Prostate gland (tissue), 2 donors: ENCODE measurements at regions not wholly inside any gene's neighbourhood (a gene's known extent, or its start where the extent isn't known, plus 50 kb on each side); places are given as distances from the start of the nearest gene placed in this dataset.

Source experiments
- DNase-seq: peaks from one replicate; pipeline ENCODE4 v3.0.0-alpha.2; 2019; ENCODE audit warnings: low spot score
- H3K27ac ChIP-seq, 2 donors: fragments of 200-600 bp; sonication (generic); 2 replicates each; pipeline ENCODE4 v1.5.1; 2017 to 2019
- H3K27me3 ChIP-seq: fragments of 200-600 bp; sonication (generic); replicated peaks from 2 replicates; pipeline ENCODE4 v1.5.1; 2019; ENCODE audit not compliant: insufficient read depth
- H3K36me3 ChIP-seq, 2 donors: fragments of 200-600 bp; sonication (generic); 1 replicate in 1 of 2; 2 replicates in 1 of 2; pipeline versions ENCODE4 v1.5.1 to v1.8.1; 2017 to 2019
- H3K4me1 ChIP-seq: fragments of 200-600 bp; sonication (generic); replicated peaks from 2 replicates; pipeline ENCODE4 v1.5.1; 2019
- H3K4me3 ChIP-seq, 2 donors: fragments of 200-600 bp; sonication (generic); 2 replicates each; pipeline ENCODE4 v1.5.1; 2017 to 2019
- H3K9me3 ChIP-seq: fragments of 200-600 bp; sonication (generic); 2 replicates; pipeline ENCODE4 v1.5.1; 2017
- POLR2A ChIP-seq: fragments of 450-650 bp; IDR thresholded peaks from one replicate; pipeline ENCODE4 v1.6.1; 2016; ENCODE audit warnings: antibody characterized with exemption, mild to moderate bottlenecking
- POLR2AphosphoS5 ChIP-seq: sonication (generic); formaldehyde crosslinking; IDR thresholded peaks from one replicate; pipeline ENCODE4 v1.6.1; 2017; ENCODE audit warnings: antibody characterized with exemption
- WGBS: methylation state at CpG from one replicate; pipeline ENCODE4 v1.1.5; 2018; 5-methylcytosine and 5-hydroxymethylcytosine counted together
- intact Hi-C: fragments of 100-400 bp; cut with DNase I; formaldehyde crosslinking; loops from one replicate; pipeline ENCODE4 v1.14.2; 2022
- TF ChIP-seq, protein P1 (sequence below), 4 experiments: fragments of 200-600 bp in 2 of 4; fragments of 450-650 bp in 2 of 4; sonication (generic) in 2 of 4; IDR thresholded peaks; 1 replicate in 3 of 4; 2 replicates in 1 of 4; pipeline ENCODE4 v1.5.1; 2016 to 2019; ENCODE audit warnings: antibody characterized with exemption in 4 of 4, mild to moderate bottlenecking in 2 of 4, moderate library complexity in 2 of 4

DNA sequence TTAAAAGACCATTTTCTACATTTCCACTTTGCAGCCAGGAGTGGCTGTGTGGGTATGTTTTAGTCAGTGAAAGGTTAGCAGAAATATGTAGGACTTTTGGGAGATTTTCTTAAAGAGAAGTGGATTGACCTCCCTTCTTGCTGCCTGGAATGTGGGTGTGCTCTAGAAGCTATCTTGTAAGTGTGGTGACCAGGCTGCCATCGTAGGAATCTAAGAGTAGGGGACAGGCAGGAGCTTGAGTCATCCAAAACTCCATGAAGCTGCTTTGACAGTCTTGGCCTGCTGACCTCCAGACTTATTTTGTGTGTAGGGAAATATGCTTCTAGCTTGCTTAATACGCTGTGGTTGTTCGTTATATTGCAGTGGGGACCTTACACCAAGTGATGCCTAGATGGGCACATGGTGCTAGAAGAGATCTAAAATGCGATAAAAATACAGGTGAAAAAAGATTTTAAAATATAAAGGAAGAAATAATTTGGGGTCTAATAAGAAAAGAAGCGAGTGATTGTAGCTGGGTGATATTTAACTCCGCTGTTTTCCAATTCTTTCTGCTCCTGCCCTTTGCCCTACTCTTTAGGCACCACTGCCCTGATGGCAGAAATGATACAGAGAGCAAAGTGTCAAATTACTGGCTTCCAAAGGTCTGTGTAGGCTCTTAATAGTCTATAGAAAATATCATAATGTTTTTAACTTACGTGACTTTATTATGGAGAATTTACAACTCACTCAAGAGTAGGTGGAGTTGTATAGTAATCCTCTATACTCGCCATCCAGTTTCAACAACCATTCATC lies 298.2 kb upstream of the ZNF608 start:
- Histone ChIP-seq H3K36me3 (no peaks in the 10 kb centered on the region), H3K9me3 (no peaks in the 10 kb centered on the region), H3K4me3 (no peak overlapping the region), H3K27ac (no peak overlapping the region), H3K27me3 (no peaks in the 10 kb centered on the region), H3K4me1 (no peaks in the 10 kb centered on the region)
- no peak for DNase-seq
- 96% methylated on average over 8 of the region's 8 CpGs for WGBS
- TF ChIP-seq POLR2A (no peak), POLR2AphosphoS5 (no peak)
- TF ChIP-seq, protein P1, sequence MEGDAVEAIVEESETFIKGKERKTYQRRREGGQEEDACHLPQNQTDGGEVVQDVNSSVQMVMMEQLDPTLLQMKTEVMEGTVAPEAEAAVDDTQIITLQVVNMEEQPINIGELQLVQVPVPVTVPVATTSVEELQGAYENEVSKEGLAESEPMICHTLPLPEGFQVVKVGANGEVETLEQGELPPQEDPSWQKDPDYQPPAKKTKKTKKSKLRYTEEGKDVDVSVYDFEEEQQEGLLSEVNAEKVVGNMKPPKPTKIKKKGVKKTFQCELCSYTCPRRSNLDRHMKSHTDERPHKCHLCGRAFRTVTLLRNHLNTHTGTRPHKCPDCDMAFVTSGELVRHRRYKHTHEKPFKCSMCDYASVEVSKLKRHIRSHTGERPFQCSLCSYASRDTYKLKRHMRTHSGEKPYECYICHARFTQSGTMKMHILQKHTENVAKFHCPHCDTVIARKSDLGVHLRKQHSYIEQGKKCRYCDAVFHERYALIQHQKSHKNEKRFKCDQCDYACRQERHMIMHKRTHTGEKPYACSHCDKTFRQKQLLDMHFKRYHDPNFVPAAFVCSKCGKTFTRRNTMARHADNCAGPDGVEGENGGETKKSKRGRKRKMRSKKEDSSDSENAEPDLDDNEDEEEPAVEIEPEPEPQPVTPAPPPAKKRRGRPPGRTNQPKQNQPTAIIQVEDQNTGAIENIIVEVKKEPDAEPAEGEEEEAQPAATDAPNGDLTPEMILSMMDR (IDR thresholded peaks at IDR 0.05): no peak
- intact Hi-C loops: no loop called here

- WGBS: 78% methylated on average over 3 of the region's 3 CpGs
- DNase-seq: no peak
- no peak overlapping the region for H3K4me3 ChIP-seq
- no peaks in the 10 kb centered on the region for H3K27me3 ChIP-seq
- H3K36me3 ChIP-seq: no peaks in the 10 kb centered on the region
- H3K27ac ChIP-seq: no peak overlapping the region
- TF ChIP-seq POLR2A: no peak
- TF ChIP-seq, protein P1 (IDR thresholded peaks at IDR 0.05): no peak
- no peak for TF ChIP-seq POLR2AphosphoS5
- no peaks in the 10 kb centered on the region for H3K4me1 ChIP-seq
- intact Hi-C loops: no loop called here
- no peaks in the 10 kb centered on the region for H3K9me3 ChIP-seq
Observed at GRCh38 chr5:125045646-125046045, 299.2 kb upstream of the ZNF608 start.

- intact Hi-C loops: no loop called here
- H3K27me3 ChIP-seq: no peaks in the 10 kb centered on the region
- 94% methylated on average over 1 of the region's 1 CpG for WGBS
Observed at GRCh38 chr5:125046838-125047237, 300.4 kb upstream of the ZNF608 start.

DNA sequence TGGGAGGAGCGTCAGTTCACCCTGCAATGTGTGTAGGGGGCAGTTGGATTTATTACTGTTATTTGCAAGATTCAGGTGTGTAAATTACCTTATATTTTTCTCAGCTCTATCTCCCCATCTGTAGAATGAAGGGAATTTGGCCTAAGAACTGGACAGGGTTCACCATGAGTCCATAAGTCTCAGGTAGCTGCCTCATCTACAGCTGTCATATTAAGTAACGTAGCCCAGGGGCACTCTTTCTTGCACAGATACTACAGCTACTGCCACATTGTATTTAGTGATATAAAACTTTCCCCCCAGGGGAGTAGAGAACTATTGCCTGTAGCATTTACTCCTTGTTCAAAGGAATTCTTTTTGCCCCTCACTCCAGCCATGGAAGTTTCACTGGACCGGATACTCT lies 301.4 kb upstream of the ZNF608 start:
- Histone ChIP-seq H3K4me1 (no peaks in the 10 kb centered on the region), H3K36me3 (no peaks in the 10 kb centered on the region), H3K27me3 (no peaks in the 10 kb centered on the region), H3K27ac (no peak overlapping the region), H3K9me3 (no peaks in the 10 kb centered on the region), H3K4me3 (no peak overlapping the region)
- 92% methylated on average over 3 of the region's 3 CpGs for WGBS
- DNase-seq: no peak
- TF ChIP-seq POLR2AphosphoS5 (no peak), POLR2A (no peak)
- TF ChIP-seq, protein P1 (IDR thresholded peaks at IDR 0.05): no peak
- intact Hi-C loops: no loop called here

More at GRCh38 chr5:125046838-125047237, 300.4 kb upstream of the ZNF608 start:
- H3K36me3 ChIP-seq: no peaks in the 10 kb centered on the region
- H3K4me1 ChIP-seq: no peaks in the 10 kb centered on the region
- H3K27ac ChIP-seq: no peak overlapping the region
- H3K9me3 ChIP-seq: no peaks in the 10 kb centered on the region
- H3K4me3 ChIP-seq: no peak overlapping the region
- DNase-seq: no peak
- TF ChIP-seq, protein P1 (IDR thresholded peaks at IDR 0.05): no peak
